ENCODE measurements at regions not wholly inside any gene's neighbourhood (a gene's known extent, or its start where the extent isn't known, plus 50 kb on each side); places are given as distances from the start of the nearest gene placed in this dataset.

GRCh38 chr2:12842917-12843316 is 126.2 kb downstream of the TRIB2 start:
- WGBS = 64% methylated on average over 4 of the region's 4 CpGs
- Histone ChIP-seq H3K4me3 (no peak overlapping the region), H3K27ac (no peak overlapping the region), H3K36me3 (no peaks in the 10 kb centered on the region), H3K9me3 (no peaks in the 10 kb centered on the region), H3K4me1 (no peaks in the 10 kb centered on the region), H3K27me3 (no peaks in the 10 kb centered on the region)
- no peak for DNase-seq (ENCODE audit: low spot score in 2 of 2)
- TF ChIP-seq POLR2A (IDR thresholded peaks at IDR 0.05) = no peak
- no peak for TF ChIP-seq POLR2AphosphoS5 (IDR thresholded peaks at IDR 0.05)
- no peak for TF ChIP-seq EP300 (IDR thresholded peaks at IDR 0.05)
- TF ChIP-seq CTCF (IDR thresholded peaks at IDR 0.05) = no peak

- 55% methylated on average over 9 of the region's 9 CpGs for WGBS
- Histone ChIP-seq H3K9me3 (no peaks in the 10 kb centered on the region), H3K36me3 (no peaks in the 10 kb centered on the region), H3K4me3 (no peak overlapping the region), H3K27me3 (no peaks in the 10 kb centered on the region), H3K27ac (no peak overlapping the region), H3K4me1 (no peaks in the 10 kb centered on the region)
- TF ChIP-seq CTCF (IDR thresholded peaks at IDR 0.05) (no peak), POLR2A (IDR thresholded peaks at IDR 0.05) (no peak), POLR2AphosphoS5 (IDR thresholded peaks at IDR 0.05) (no peak), EP300 (IDR thresholded peaks at IDR 0.05) (no peak)
- DNase-seq (ENCODE audit: low spot score in 2 of 2) = no peak
These were observed 127.8 kb downstream of the TRIB2 start for GRCh38 chr2:12844511-12844910.

- 83% methylated on average over 7 of the region's 7 CpGs for WGBS
- no peak overlapping the region for H3K27ac ChIP-seq
- no peaks in the 10 kb centered on the region for H3K36me3 ChIP-seq
- no peak overlapping the region for H3K4me3 ChIP-seq
- no peaks in the 10 kb centered on the region for H3K4me1 ChIP-seq
- DNase-seq (ENCODE audit: low spot score in 2 of 2) = no peak
- H3K9me3 ChIP-seq = no peaks in the 10 kb centered on the region
- no peaks in the 10 kb centered on the region for H3K27me3 ChIP-seq
- no peak for TF ChIP-seq POLR2A (IDR thresholded peaks at IDR 0.05)
- no peak for TF ChIP-seq POLR2AphosphoS5 (IDR thresholded peaks at IDR 0.05)
- no peak for TF ChIP-seq CTCF (IDR thresholded peaks at IDR 0.05)
- no peak for TF ChIP-seq EP300 (IDR thresholded peaks at IDR 0.05)
These were observed 131.2 kb downstream of the TRIB2 start for GRCh38 chr2:12847694-12848575.

- Histone ChIP-seq H3K9me3 (no peaks in the 10 kb centered on the region), H3K36me3 (no peaks in the 10 kb centered on the region), H3K27ac (no peak overlapping the region), H3K27me3 (no peaks in the 10 kb centered on the region), H3K4me1 (peaks cover 8% of the 10 kb centered on the region), H3K4me3 (no peak overlapping the region)
- 91% methylated on average over 9 of the region's 9 CpGs for WGBS
- no peak for DNase-seq (ENCODE audit: low spot score in 2 of 2)
- TF ChIP-seq POLR2AphosphoS5 (IDR thresholded peaks at IDR 0.05) (no peak), EP300 (IDR thresholded peaks at IDR 0.05) (no peak), CTCF (IDR thresholded peaks at IDR 0.05) (no peak), POLR2A (IDR thresholded peaks at IDR 0.05) (no peak)
These were observed 135.4 kb downstream of the TRIB2 start for GRCh38 chr2:12852135-12852534.

GRCh38 chr2:12854001-12854530 is 137.3 kb downstream of the TRIB2 start:
- H3K4me1 ChIP-seq = peaks cover 8% of the 10 kb centered on the region
- H3K27me3 ChIP-seq = no peaks in the 10 kb centered on the region
- DNase-seq (ENCODE audit: low spot score in 2 of 2) = no peak
- TF ChIP-seq POLR2A (IDR thresholded peaks at IDR 0.05) = no peak
- TF ChIP-seq POLR2AphosphoS5 (IDR thresholded peaks at IDR 0.05) = no peak
- TF ChIP-seq EP300 (IDR thresholded peaks at IDR 0.05) = no peak
- no peak for TF ChIP-seq CTCF (IDR thresholded peaks at IDR 0.05)
- no peak overlapping the region for H3K27ac ChIP-seq
- no peaks in the 10 kb centered on the region for H3K9me3 ChIP-seq
- H3K4me3 ChIP-seq = no peak overlapping the region
- H3K36me3 ChIP-seq = no peaks in the 10 kb centered on the region
- 85% methylated on average over 25 of the region's 28 CpGs for WGBS

Data from suprapubic skin (tissue), 4 donors.